Lung (tissue), 11 donors: ENCODE measurements at regions not wholly inside any gene's neighbourhood (a gene's known extent, or its start where the extent isn't known, plus 50 kb on each side); places are given as distances from the start of the nearest gene placed in this dataset.

Experiments used
- ATAC-seq: fragments of 200-7000 bp; cut with Tn5 transposase; one replicate; pipeline ENCODE4 v1.9.1; 2020; ENCODE audit warnings: moderate number of reproducible peaks; ENCODE audit not compliant: insufficient read depth, low FRiP score
- DNase-seq, 3 donors: peaks; one replicate each; pipeline ENCODE4 v3.0.0-alpha.2; 2013 to 2017
- H3K27ac ChIP-seq, 2 donors: one replicate each; pipeline ENCODE4 v1.5.1; 2013; ENCODE audit warnings: mild to moderate bottlenecking in 2 of 2, moderate library complexity in 2 of 2, control low read depth in 1 of 2, inconsistent platforms in 1 of 2, low read depth in 1 of 2, low read length in 1 of 2
- H3K27me3 ChIP-seq, 3 donors: one replicate each; pipeline ENCODE4 v1.5.1; 2013; ENCODE audit warnings: low read length in 2 of 3; ENCODE audit not compliant: control insufficient read depth in 3 of 3, insufficient read depth in 3 of 3
- H3K36me3 ChIP-seq, 4 donors: one replicate each; pipeline ENCODE4 v1.5.1; 2013; ENCODE audit warnings: low read length in 4 of 4, mild to moderate bottlenecking in 1 of 4, moderate library complexity in 1 of 4; ENCODE audit not compliant: control insufficient read depth in 4 of 4, insufficient read depth in 4 of 4
- H3K4me1 ChIP-seq, 5 donors: one replicate each; pipeline ENCODE4 v1.5.1; 2013; ENCODE audit warnings: low read length in 5 of 5, mild to moderate bottlenecking in 2 of 5, moderate library complexity in 1 of 5; ENCODE audit not compliant: control insufficient read depth in 5 of 5, insufficient read depth in 5 of 5
- H3K4me3 ChIP-seq: one replicate; pipeline ENCODE4 v1.5.1; 2013; ENCODE audit warnings: mild to moderate bottlenecking, control low read depth, moderate library complexity
- H3K9ac ChIP-seq, 2 donors: one replicate each; pipeline ENCODE4 v1.5.1; 2013; ENCODE audit warnings: low read length in 2 of 2, control low read depth in 1 of 2; ENCODE audit not compliant: insufficient read depth in 1 of 2
- H3K9me3 ChIP-seq, 4 donors: one replicate each; pipeline ENCODE4 v1.5.1; 2013; ENCODE audit warnings: low read length in 3 of 4, mild to moderate bottlenecking in 1 of 4, moderate library complexity in 1 of 4; ENCODE audit not compliant: control insufficient read depth in 4 of 4, insufficient read depth in 3 of 4
- CTCF ChIP-seq: IDR thresholded peaks from 2 replicates; pipeline ENCODE4 v1.5.1; 2012; ENCODE audit warnings: mild to moderate bottlenecking; ENCODE audit errors: control extremely low read depth, extremely low read depth
- WGBS, 2 donors: extraction: QIAGEN DNeasy Blood & Tissue Kit; methylation state at CpG; one replicate each; pipeline ENCODE4 v1.1.7; 2013; 5-methylcytosine and 5-hydroxymethylcytosine counted together
- donor health status: control.
- donor health status: control.
- donor health status: Bipolar disorder and iron deficiency.
- donor health status: healthy.
- donor health status: DM: yes; HTN: yes; CAD: no.

GRCh38 chr10:84768132-84768531 is 439.7 kb downstream of the CCSER2 start:
- H3K9me3 ChIP-seq: no peaks in the 10 kb centered on the region
- no peak overlapping the region for H3K4me3 ChIP-seq
- H3K27ac ChIP-seq: no peak overlapping the region
- H3K4me1 ChIP-seq: no peaks in the 10 kb centered on the region
- TF ChIP-seq CTCF: no peak
- H3K27me3 ChIP-seq: no peaks in the 10 kb centered on the region
- DNase-seq (no peak), ATAC-seq (no peak)
- H3K36me3 ChIP-seq: no peaks in the 10 kb centered on the region
- no peak overlapping the region for H3K9ac ChIP-seq
- WGBS, 2 donors: 86 to 97% methylated on average over 4 of the region's 4 CpGs

GRCh38 chr10:84770824-84771223 is 442.4 kb downstream of the CCSER2 start:
- Histone ChIP-seq H3K9me3 (no peaks in the 10 kb centered on the region), H3K27me3 (no peaks in the 10 kb centered on the region), H3K4me3 (no peak overlapping the region)

GRCh38 chr10:84783386-84783785 is 455.0 kb downstream of the CCSER2 start:
- 4 to 5% methylated on average over 1 of the region's 1 CpG for WGBS, 2 donors
- Histone ChIP-seq H3K36me3 (no peaks in the 10 kb centered on the region), H3K27me3 (no peaks in the 10 kb centered on the region), H3K4me3 (no peak overlapping the region), H3K4me1 (no peaks in the 10 kb centered on the region), H3K9me3 (peaks cover 0 to 1% (median 0%) of the 10 kb centered on the region in 4 donors), H3K27ac (no peak overlapping the region), H3K9ac (no peak overlapping the region)
- peak; percentile 66 for ATAC-seq
- no peak for TF ChIP-seq CTCF
- peak in 2 of 3 donors; percentile 12 to 35 for DNase-seq

More at GRCh38 chr10:84770824-84771223, 442.4 kb downstream of the CCSER2 start:
- no peak for TF ChIP-seq CTCF
- Histone ChIP-seq H3K9ac (no peak overlapping the region), H3K27ac (no peak overlapping the region), H3K36me3 (no peaks in the 10 kb centered on the region), H3K4me1 (no peaks in the 10 kb centered on the region)
- DNase-seq (no peak), ATAC-seq (no peak)

GRCh38 chr10:84783909-84784308 is 455.5 kb downstream of the CCSER2 start:
- Histone ChIP-seq H3K27me3 (no peaks in the 10 kb centered on the region), H3K9ac (no peak overlapping the region), H3K27ac (no peak overlapping the region), H3K4me3 (no peak overlapping the region), H3K36me3 (no peaks in the 10 kb centered on the region), H3K4me1 (no peaks in the 10 kb centered on the region), H3K9me3 (peaks cover 0 to 1% (median 0%) of the 10 kb centered on the region in 4 donors)
- no peak for DNase-seq
- ATAC-seq: no peak
- no peak for TF ChIP-seq CTCF
